Epithelial cell of esophagus (primary cell): ENCODE measurements at regions not wholly inside any gene's neighbourhood (a gene's known extent, or its start where the extent isn't known, plus 50 kb on each side); places are given as distances from the start of the nearest gene placed in this dataset.
A peak's percentile ranks its signal among the peaks of the same experiment; 100 is the strongest.

Source experiments
- DNase-seq: peaks from one replicate; pipeline ENCODE4 v3.0.0; 2010; ENCODE audit warnings: low read depth
- H3K4me3 ChIP-seq: 2 replicates; pipeline ENCODE4 v1.5.1; 2011; ENCODE audit warnings: mild to moderate bottlenecking, low read length, control low read depth
- CTCF ChIP-seq: IDR thresholded peaks from 2 replicates; pipeline ENCODE4 v1.5.1; 2011; ENCODE audit warnings: low read depth, mild to moderate bottlenecking, low read length, control low read depth, inconsistent platforms; ENCODE audit not compliant: insufficient read depth; ENCODE audit errors: missing control alignments

GRCh38 chr13:56283262-56283828 is 857.4 kb upstream of the PRR20A start:
- H3K4me3 ChIP-seq, result no peak overlapping the region
- TF ChIP-seq CTCF, result no peak
- no peak for DNase-seq

GRCh38 chr13:56299650-56300049 is 841.1 kb upstream of the PRR20A start:
- no peak for TF ChIP-seq CTCF
- DNase-seq, result no peak
- H3K4me3 ChIP-seq, result no peak overlapping the region

GRCh38 chr13:56314765-56315164 is 826.0 kb upstream of the PRR20A start:
- no peak for TF ChIP-seq CTCF
- DNase-seq, result peak; percentile 1
- H3K4me3 ChIP-seq, result no peak overlapping the region

- no peak for DNase-seq
- no peak for TF ChIP-seq CTCF
- no peak overlapping the region for H3K4me3 ChIP-seq
Observed at GRCh38 chr13:56317841-56318240, 822.9 kb upstream of the PRR20A start.

GRCh38 chr13:56332671-56333070 is 808.0 kb upstream of the PRR20A start:
- H3K4me3 ChIP-seq, result no peak overlapping the region
- TF ChIP-seq CTCF, result no peak
- no peak for DNase-seq

- no peak for TF ChIP-seq CTCF
- H3K4me3 ChIP-seq, result no peak overlapping the region
- no peak for DNase-seq
Observed at GRCh38 chr13:56335775-56336174, 804.9 kb upstream of the PRR20A start.

- no peak overlapping the region for H3K4me3 ChIP-seq
- no peak for TF ChIP-seq CTCF
- no peak for DNase-seq
Observed at GRCh38 chr13:56338421-56338820, 802.3 kb upstream of the PRR20A start.
